ENCODE measurements at regions not wholly inside any gene's neighbourhood (a gene's known extent, or its start where the extent isn't known, plus 50 kb on each side); places are given as distances from the start of the nearest gene placed in this dataset.
"Not testable (repeated sequence)": the region's sequence is repeated elsewhere in the genome, so short reads cannot be mapped to it uniquely, and the experiment has no call there.

GRCh38 chr4:29908276-29908675 lies 811.9 kb upstream of the PCDH7 start:
- intact Hi-C loops (cut with micrococcal nuclease): no loop called here

DNA sequence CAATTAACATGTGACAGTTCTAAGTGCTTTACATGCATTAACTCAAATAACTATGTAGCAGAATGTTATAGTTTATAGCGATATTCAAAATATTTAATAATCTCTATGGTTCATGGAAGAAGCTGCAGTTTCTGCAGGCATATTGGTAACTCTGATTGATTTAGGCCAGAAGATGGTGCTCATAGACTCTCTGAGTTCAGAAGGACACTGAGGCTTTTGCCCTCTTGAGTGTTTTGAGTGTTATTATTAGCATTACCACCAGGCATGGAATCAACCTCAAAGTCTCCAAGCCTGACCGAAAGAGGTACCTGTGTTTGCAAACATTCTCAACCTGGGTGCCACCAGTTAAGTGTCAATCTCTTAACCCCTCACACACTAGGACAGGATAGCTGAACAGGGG lies 792.3 kb upstream of the PCDH7 start:
- intact Hi-C loops (cut with micrococcal nuclease): no loop called here

GRCh38 chr4:29948451-29948850 lies 771.7 kb upstream of the PCDH7 start:
- intact Hi-C loops (cut with micrococcal nuclease): no loop called here

DNA sequence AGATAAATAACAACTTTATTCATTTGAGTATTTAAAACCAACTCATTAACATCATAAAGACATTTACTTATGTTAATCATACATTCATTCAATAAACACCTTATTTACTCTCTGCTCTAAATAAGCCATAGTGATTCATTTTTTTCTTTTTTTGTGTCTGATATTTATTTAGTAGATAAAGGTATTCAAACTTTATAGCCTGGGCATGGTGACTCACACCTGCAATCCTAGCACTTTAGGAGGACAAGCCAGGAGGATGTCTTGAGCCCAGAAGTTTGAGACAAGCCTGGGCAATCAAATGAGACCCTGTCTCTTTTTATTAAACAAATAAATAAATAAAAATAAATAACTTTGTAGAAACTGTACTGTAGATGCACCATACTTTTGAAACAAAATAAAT lies 771.3 kb upstream of the PCDH7 start:
- intact Hi-C loops (cut with micrococcal nuclease): no loop called here

DNA sequence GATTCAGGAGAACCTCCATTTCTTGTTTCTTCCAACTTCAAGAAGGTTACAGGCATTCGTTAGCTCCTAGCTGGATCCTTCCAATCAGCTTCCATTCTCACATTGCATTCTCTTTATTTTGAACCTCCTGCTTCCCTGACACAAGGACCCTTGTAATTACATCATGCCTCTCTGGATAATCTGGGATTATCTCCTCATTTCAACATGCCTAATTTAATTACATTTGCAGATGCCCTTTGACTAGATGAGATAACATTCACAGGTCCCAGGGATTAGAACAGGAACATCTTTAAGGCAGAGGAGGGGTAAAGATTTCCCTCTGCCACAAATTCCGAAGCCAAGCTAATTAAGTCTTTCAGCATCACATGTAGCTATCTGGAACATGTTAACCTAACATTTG lies 753.8 kb upstream of the PCDH7 start:
- intact Hi-C loops (cut with micrococcal nuclease): no loop called here

DNA sequence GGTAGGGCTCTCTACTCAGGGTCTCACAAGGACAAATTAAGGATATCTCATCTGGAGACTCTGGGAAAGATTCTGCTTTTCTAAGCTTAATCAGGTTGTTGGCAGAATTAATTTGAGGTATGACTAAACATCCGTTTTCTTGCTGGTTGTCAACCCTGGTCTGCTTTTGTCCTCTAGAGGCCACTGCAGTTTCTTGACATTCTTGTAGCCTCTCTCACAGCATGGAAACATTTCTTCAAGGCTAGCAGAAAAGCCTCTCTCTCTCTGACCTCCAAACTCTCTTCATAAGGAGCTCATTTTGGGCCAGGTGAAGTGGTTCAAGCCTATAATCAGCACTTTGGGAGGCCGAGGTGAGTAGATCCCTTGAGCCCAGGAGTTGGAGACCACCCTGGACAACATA lies 749.5 kb upstream of the PCDH7 start:
- intact Hi-C loops (cut with micrococcal nuclease): no loop called here

DNA sequence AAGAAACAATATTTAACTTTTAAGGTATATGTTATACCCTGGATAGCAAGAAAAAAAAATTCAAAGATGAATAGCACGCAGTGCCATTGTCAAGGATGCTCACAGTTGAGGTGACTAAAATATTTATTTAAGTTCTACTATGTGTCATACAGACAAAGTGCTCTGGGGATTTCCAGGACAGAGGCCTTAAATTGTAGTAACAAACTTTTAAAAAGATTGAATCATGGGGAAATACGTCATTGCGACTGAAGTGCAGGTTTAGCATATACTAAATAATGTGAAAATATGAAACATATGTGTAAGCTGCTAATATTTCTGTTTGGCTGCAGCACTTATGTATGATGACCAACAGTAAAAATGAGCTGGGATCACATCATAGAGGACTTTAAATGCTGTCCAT lies 748.0 kb upstream of the PCDH7 start:
- intact Hi-C loops (cut with micrococcal nuclease): no loop called here

- intact Hi-C loops (cut with micrococcal nuclease): no loop called here
These were observed 736.3 kb upstream of the PCDH7 start for GRCh38 chr4:29983890-29984289.

DNA sequence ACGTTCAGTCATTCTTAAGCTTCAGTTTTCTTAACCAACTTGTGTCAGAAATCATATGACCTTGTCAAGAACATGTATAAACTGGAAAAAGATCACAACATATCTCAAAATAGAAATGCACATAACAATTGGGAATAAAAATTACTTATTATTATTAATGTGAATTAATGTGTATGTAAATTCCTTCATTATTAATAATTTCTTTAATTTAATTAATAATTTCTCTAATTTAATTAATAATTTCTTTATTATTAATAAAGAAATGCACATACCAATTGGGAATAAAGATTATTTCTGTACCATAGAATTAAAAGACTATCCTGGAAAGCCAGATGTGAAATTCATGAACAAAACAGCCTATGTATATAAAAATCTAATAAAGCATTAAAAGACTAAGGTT lies 718.5 kb upstream of the PCDH7 start:
- intact Hi-C loops (cut with micrococcal nuclease): no loop called here

DNA sequence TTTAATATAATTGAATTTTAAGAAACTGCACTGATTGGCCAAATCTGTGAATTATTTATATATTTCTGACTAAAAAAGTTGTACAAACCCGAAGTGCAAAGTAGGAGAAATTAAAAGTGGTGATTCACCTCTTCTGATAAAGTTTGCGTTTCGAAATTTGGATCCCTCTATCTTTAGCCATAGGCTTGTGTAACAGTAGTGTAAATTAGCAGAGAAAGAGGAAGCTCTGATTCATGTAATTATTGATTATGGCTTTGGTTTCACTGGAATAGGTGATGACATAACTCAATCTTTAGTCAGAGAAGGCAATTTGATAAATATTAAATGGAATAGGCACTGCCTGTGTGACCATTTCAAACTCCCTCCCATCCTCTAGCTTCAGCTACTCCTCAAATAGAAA lies 717.8 kb upstream of the PCDH7 start:
- intact Hi-C loops (cut with micrococcal nuclease): no loop called here

DNA sequence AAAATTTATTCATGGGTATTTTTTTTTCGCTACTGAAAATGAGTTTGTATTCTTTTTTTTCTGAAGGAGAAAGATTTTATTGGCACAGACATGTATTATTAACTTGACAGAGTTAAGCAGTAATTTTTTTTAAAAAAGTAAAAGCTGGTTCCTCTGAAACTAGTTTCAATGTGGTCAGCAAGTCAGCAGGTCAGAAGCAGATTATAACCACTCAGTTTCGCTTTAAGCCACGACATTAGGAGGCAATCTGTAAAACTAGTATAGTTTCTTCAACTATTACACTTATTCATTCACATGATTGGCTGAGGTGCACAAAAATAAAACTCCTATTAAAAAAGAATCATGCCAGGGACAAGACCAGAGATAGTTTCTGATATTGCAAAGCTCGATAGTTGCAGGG lies 714.2 kb upstream of the PCDH7 start:
- intact Hi-C loops (cut with micrococcal nuclease): no loop called here

DNA sequence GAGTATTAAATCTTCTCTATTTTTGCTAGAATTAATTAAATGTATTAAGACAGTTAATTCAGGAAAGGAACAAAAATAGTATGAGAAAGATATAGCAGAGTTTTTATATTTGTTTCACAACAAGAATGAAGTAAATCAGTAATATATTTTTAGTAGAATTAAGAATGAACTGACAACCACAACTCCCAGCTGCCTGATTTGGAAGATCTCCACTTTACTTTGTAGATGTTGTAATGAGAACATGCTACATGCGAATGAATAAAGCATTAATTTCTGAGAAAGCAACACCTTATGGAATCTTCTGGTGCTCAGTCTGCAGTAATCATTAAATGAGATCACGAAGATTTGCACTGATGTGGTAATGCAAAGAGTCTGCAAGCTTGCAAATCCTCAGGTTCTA lies 695.6 kb upstream of the PCDH7 start:
- intact Hi-C loops (cut with micrococcal nuclease): no loop called here

DNA sequence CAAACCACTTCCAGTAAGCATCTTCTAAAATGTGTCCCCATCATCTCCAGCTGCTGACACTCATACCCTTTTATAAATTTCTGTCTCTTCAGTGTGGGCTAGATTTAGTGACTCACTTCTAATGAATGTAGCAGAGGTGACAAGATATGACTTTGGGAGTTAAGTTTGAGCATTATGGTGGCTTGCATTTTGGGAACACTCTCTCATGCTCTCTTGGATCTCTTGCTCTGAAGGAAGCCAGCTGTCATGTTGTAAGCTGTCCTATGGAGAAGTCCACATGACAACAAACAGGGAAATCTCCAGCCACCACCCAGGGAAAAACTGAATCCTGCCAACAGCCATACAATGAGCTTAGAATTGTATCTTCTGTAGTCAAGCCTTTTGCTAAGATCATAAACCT lies 691.3 kb upstream of the PCDH7 start:
- intact Hi-C loops (cut with micrococcal nuclease): no loop called here

DNA sequence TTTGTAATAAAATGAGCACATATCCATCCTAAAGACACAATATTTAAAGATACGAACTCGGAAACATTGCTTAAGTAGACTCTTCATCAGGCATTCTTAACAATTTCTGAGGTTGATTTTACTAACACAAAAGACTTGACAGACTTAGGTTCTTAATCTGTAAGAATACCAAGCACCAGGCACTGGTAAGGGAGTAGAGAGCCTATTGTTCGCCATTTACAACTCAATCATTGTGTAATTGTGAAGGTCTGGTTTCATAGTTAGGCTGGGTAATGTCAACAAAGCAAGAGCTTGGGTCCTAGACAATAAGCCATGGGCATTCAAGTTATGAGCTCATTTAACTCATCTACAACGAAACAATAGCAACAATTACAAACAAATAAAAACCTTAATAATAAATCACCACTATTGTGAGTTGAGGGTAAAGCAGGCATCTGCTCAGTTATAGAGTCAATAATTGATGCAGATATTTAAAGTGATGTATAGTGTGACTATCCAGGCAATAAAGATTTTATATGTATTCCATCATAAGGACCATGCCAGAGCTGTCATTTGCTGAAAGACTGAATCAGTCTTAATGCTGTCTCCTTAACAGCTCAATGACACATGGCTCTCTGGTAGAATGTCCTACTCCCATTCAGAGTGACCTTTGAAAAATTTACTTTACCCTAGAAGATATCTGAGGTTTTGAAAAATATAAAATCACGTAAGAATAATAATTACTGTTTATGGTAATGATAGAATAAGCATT lies 664.0 kb upstream of the PCDH7 start:
- intact Hi-C loops (cut with micrococcal nuclease): no loop called here

GRCh38 chr4:30068234-30068633 lies 651.9 kb upstream of the PCDH7 start:
- intact Hi-C loops (cut with micrococcal nuclease): no loop called here

DNA sequence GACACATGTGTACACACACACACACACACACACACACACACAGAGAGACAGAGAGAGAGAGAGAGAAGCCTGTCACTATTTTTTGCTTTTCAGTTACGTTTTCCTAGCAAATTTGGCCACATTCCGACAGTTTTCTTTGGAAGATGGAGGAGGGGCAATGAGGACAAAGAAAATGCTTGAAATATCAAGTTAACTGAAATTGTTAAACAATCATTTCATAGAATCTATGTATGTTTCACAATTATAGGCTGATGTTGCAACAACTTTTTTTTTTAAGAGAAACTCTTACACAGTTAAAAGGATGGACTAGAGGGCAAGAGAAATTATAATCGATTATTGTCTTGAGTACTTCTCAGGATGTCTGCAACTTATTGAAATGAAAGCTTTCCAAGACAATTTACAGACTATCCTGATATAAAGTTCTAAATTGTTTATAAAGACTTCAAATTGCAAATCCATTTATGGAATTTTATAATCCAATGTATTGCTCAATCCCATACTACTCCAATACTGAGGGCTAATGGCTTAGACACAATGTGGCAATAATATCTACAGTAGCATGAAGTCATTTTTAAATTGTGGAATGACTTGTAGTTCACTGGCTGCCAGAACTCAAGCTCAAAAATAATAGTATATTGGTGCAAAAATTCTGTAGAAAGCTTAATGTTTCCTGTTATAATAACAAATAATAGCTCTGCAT lies 647.0 kb upstream of the PCDH7 start:
- intact Hi-C loops (cut with micrococcal nuclease): no loop called here

DNA sequence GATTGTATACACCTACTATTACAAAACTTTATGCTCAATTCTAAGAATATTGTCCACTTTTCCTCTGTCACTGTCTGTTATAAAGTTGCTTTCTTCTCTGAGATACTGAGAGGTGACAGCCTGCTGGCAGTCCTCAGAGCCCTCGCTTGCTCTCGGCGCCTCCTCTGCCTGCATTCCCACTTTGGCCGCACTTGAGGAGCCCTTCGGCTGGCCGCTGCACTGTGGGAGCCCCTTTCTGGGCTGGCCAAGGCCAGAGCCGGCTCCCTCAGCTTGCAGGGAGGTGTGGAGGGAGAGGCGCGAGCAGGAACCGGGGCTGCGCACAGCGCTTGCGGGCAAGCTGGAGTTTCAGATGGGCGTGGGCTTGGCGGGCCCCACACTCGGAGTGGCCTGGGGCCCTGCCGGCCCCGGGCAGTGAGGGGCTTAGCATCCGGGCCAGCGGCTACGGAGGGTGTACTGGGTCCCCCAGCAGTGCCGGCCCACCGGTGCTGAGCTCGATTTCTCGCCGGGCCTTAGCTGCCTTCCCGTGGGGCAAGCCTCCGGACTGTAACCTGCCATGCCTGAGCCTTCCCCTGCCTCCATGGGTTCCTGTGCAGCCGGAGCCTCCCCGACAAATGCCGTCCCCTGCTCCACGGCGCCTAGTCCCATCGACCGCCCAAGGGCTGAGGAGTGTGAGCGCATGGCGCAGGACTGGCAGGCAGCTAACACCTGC lies 627.6 kb upstream of the PCDH7 start:
- intact Hi-C loops (cut with micrococcal nuclease): not testable (repeated sequence)

DNA sequence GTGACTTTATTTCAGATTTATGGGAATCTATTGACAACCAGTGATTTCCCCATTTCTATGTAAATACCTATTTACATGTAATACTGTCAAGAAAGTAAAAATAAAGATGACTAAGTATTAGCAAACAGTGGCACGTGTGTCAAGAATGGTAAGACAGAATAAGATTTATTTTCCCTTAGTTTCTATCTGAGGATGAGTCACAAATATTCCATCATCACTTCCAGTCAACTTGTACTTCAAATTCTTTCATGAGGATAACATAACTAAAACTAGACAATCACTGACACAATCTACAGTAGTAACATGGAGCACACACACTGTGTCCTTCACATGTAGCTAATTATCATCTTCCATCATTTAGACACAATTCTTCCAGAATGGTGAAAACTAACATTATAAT lies 625.3 kb upstream of the PCDH7 start:
- intact Hi-C loops (cut with micrococcal nuclease): no loop called here

GRCh38 chr4:30103455-30103854 lies 616.7 kb upstream of the PCDH7 start:
- intact Hi-C loops (cut with micrococcal nuclease): no loop called here

DNA sequence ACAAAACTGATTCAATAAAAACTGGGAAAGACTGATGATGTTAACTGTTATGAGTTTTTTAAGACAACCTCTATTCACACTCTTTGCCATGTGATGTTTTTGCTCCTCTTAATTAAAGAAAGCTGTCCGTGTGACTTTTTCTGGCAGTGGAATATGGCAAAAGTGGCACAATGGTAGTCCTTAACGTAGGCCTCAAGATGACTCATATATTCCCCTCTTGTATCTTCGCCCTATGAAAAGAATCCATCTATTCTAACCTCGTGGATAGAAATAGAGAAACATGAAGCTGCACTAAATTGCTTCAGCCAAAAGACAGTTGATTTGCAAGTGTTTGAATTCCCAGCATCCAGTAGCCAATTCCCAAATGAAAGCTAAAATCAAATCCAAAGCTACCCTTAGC lies 603.8 kb upstream of the PCDH7 start:
- intact Hi-C loops (cut with micrococcal nuclease): no loop called here

DNA sequence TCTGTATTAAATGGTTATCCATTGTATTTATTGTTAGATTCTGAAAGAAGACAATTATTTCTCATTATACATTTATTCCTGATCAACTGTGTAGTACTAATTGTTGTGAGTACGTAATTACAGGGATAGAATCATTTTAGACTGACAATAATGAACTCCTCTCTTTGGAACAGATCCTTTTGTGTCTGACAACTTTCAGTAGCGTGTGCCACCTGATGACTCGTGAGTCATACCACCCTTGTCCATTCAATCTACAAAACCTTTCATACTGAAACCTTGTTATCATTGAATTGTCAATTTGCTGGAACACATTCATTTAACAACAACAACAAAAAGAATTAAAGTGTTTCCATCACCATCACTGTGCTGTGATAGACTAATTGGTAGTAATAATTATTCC lies 602.7 kb upstream of the PCDH7 start:
- intact Hi-C loops (cut with micrococcal nuclease): no loop called here

DNA sequence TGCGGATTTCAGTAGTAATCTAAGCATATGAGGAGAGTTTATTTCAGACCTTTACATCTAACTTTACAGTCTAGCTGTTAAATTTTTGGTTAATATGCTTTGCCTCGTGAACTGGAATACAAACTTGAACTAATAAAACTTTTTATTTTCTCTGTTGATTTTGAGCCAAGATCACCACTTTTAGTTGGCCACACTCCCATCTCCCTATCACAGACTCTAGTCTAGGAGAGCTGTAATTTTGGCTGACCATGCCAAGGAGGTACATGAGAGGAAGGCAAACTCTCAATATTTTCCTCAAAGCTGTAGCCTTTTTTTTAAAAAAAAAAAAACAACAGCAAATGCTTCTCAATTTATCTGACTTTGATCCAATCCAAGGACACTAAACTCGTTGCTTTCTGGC lies 597.5 kb upstream of the PCDH7 start:
- intact Hi-C loops (cut with micrococcal nuclease): no loop called here

GRCh38 chr4:30124621-30125020 lies 595.5 kb upstream of the PCDH7 start:
- intact Hi-C loops (cut with micrococcal nuclease): not testable (repeated sequence)

All from T-helper 1 cell treated with Interleukin-12 subunit alpha and Interleukin-12 subunit beta and Interleukin-4 antibody, amounts not matched to agents 30 ng/mL and 1 ng/mL, for 36 hours (primary cell).